ENCODE measurements at regions not wholly inside any gene's neighbourhood (a gene's known extent, or its start where the extent isn't known, plus 50 kb on each side); places are given as distances from the start of the nearest gene placed in this dataset.
A peak's percentile ranks its signal among the peaks of the same experiment; 100 is the strongest.

DNA sequence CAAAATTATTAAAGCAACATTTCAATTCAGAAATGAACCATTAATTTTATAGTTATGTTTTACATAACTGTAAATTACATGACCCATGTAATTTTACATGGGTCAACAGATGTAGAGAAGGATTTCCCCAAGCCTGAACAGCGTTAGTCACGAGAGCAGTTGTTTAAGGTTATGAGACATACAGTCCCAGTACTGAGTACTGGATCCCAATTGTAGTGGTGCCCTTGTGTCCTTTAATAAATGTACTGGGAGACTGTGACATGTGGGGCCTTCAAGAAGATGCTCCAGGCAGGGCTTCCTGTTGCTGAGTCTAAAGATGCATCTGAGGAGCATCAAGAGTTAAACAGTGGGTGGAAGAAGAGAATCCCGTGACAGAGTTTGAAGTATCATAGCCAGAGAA lies 125.5 kb upstream of the ZNF462 start:
- Mint-ChIP-seq H3K27me3 (no peaks in the 10 kb centered on the region), H3K27ac (no peak overlapping the region), H3K4me1 (no peaks in the 10 kb centered on the region), H3K4me3 (no peak overlapping the region), H3K9me3 (peaks cover 7 to 8% of the 10 kb centered on the region in 2 donors)
- DNase-seq, result no peak
- ATAC-seq, result no peak

DNA sequence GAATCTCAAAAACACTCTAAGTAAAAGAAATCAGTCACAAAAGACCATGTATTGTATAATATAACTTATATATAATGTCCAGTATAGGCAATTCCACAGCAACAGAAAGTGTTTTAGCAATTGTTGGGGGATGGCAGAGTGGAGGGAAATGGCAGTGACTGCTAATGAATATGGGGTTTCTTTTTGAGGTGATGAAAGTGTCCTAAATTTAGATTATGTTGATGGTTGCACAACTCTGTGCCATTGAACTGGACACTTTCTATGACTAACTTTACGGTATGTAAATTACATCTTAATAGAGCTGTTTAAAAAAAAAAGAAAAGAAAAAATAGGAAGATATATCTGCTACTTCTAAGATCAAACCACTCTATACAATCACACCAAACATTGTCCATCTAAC lies 124.9 kb upstream of the ZNF462 start:
- Mint-ChIP-seq H3K4me3 (no peak overlapping the region), H3K27me3 (no peaks in the 10 kb centered on the region), H3K4me1 (no peaks in the 10 kb centered on the region), H3K27ac (no peak overlapping the region), H3K9me3 (peaks cover 5 to 8% of the 10 kb centered on the region in 2 donors)
- ATAC-seq (no peak), DNase-seq (no peak)

DNA sequence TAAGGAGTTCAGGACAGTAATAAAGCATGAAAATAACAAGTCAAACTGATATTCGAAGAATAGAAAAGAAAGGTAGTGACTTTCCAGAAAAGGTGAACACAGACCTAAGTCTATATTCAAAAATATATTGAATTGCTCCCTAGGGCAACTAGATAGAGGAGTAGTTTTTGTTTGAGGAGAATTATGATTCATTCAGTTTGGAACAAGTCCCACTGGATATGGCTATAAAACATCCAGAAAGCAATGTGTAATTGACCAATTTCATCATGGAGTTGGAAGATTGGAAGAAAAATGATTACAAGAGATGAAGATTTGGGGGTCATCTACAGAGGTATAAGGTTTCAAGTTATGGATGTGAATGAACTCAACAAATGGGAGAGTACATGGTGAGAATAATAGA lies 117.5 kb upstream of the ZNF462 start:
- no peak for DNase-seq
- H3K9me3 Mint-ChIP-seq, result no peaks in the 10 kb centered on the region
- no peak overlapping the region for H3K4me3 Mint-ChIP-seq
- no peaks in the 10 kb centered on the region for H3K4me1 Mint-ChIP-seq
- no peak for ATAC-seq
- H3K27ac Mint-ChIP-seq, result no peak overlapping the region
- H3K27me3 Mint-ChIP-seq, result no peaks in the 10 kb centered on the region

DNA sequence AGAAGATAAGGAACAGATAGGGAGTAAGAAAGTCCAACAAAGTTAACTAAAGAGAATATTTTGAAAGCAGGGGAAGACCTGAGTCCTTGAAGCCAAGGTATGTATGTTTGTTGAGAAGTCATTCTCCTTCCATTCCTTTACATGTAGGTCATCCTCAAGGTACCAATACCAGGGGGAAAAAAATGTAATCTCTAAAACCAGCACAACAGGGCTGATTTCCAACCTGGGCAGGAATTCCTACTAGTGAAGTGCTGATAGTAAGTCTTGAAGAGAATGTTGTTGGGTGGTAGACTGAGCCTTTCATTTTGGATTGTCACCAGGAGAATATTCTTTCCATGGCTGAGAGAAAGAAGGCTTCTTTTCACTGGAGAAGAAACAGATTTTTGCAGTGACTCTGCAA lies 117.1 kb upstream of the ZNF462 start:
- ATAC-seq, result no peak
- Mint-ChIP-seq H3K27ac (no peak overlapping the region), H3K4me3 (no peak overlapping the region), H3K4me1 (no peaks in the 10 kb centered on the region), H3K9me3 (no peaks in the 10 kb centered on the region), H3K27me3 (no peaks in the 10 kb centered on the region)
- DNase-seq, result no peak

DNA sequence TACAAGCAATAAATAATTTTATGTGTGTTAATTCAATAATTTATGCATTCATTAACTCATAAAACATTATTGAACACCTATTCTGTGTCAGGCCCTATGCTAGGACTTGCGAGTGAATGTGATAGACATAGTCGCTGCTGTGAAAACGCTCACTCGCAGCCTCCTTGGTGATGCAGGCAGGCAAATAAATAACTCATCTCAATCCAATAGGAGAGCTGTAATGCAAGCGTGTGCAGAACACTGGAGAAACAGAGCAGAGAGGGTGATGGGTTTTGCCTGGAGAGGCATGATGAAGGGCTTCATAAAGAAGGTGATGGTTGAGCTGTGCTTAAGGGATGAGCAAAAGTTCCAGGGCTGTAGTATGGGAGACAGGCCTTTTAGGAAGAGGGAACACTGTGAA lies 111.3 kb upstream of the ZNF462 start:
- no peak for DNase-seq
- Mint-ChIP-seq H3K9me3 (peaks cover 5 to 7% of the 10 kb centered on the region in 2 donors), H3K27me3 (no peaks in the 10 kb centered on the region), H3K27ac (no peak overlapping the region), H3K4me1 (peaks cover 9% of the 10 kb centered on the region), H3K4me3 (no peak overlapping the region)
- ATAC-seq, result no peak

DNA sequence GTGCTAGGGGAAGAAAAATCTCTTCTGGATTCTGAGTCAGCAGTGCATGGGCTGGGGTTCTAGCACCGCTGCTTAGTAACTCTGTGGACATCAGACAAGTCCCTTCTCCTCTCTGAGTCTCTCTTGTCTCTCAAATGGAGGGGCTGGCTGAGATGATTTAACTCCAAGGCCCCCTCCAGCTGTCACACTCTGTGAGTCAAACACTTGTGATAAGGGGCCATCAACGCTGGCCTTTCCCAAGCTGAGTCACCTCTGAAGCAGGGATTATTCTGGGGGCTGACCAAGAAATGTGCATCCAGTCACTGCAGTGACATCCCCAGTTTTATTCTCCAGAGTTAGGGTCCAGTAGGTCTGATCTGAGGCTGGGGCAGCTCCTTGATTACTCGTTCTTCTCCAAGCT lies 110.4 kb upstream of the ZNF462 start:
- no peak overlapping the region for H3K27ac Mint-ChIP-seq
- H3K4me3 Mint-ChIP-seq, result no peak overlapping the region

DNA sequence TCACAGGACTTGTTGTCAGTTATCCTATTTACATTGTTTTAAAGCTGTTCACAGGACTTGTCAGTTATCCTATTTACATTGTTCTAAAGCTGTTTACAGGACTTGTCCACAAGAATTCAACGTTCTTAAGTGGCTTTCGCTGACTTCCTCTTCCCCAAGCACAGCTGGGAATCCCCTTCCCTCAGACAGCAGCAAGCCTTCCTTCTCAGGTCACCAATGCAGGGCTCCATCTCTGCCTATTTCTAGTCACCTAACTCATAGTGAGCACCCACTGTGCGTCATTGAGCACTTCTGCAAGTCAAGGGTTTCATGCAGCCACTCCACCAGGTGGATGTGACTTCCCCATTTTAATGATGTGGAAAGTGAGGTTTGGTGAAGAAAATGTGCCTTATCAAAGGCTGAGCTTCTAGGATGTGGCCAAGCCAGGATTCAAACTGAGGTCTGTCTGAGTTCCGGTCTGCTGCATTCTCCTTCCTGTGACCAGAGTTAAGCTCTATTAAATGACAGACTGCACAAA lies 109.8 kb upstream of the ZNF462 start:
- Mint-ChIP-seq H3K27ac (no peak overlapping the region), H3K4me1 (peaks cover 9% of the 10 kb centered on the region)

More for the DNA sequence above, 110.4 kb upstream of the ZNF462 start:
- peaks cover 9% of the 10 kb centered on the region for H3K4me1 Mint-ChIP-seq
- DNase-seq (no peak), ATAC-seq (no peak)
- H3K9me3 Mint-ChIP-seq, result peaks cover 5 to 7% of the 10 kb centered on the region in 2 donors
- no peaks in the 10 kb centered on the region for H3K27me3 Mint-ChIP-seq

DNA sequence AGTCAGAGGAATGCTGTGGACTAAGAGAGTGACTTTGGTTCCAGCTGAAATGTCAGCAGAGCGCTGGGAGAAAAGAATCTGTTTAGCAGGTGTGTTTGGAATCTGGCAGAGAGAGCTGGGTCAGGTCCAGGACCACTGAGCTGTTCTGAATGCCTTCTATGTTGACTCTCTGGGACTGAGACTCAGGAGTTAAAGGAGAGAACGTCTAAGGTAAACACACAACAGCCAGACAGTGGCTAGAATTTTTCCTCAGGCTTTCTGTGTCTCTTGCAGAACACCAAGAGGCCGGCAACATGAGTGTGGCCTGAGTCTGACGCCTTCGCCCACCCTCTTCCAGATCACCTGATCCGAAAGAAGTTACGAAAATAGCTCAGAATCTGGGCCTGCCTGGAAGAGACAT lies 107.2 kb upstream of the ZNF462 start:
- H3K4me1 Mint-ChIP-seq, result peaks cover 9% of the 10 kb centered on the region
- H3K4me3 Mint-ChIP-seq, result no peak overlapping the region
- no peaks in the 10 kb centered on the region for H3K27me3 Mint-ChIP-seq
- DNase-seq (no peak), ATAC-seq (no peak)
- peaks cover 5 to 7% of the 10 kb centered on the region in 2 donors for H3K9me3 Mint-ChIP-seq
- no peak overlapping the region for H3K27ac Mint-ChIP-seq

More for the DNA sequence above, 109.8 kb upstream of the ZNF462 start:
- no peak for DNase-seq
- Mint-ChIP-seq H3K9me3 (peaks cover 5 to 7% of the 10 kb centered on the region in 2 donors), H3K27me3 (no peaks in the 10 kb centered on the region), H3K4me3 (no peak overlapping the region)
- ATAC-seq, result peak; percentile 18

DNA sequence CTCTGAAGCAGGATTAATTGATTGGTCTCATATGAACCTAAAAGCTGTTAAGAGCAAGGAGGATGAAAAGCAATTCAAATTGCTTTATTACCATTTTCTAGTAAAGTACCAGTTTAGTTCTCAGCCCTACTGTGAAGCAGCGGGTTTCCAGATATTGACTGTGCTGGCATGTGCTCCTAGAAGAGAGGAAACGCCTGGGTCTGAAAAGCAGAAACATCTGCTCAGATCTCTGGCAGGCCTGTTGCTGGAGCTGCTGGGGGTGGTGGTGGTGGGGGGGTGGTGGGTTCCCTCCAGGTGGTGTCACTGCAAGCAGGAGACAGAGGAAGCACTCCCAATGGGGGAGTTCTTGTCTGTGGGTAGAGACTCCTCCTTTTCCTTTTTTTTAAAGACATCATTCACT lies 105.5 kb upstream of the ZNF462 start:
- no peak overlapping the region for H3K27ac Mint-ChIP-seq

DNA sequence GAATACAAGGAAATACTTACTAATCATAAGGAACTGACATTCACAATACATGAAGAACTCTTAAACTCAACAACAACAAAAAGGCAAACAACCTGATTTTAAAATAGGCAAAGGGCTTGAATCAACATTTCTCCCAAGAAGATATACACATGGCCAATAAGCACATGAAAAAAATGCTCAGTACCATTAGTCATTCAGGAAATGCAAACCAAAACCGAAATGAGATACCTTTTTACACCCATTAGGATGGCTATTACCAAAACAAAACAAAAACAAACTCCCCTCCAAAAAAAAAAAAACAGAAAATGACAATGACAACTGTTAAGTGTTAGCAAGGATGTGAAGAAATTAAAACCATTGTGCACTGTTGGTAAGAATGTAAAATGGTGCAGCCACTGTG lies 104.1 kb upstream of the ZNF462 start:
- no peaks in the 10 kb centered on the region for H3K27me3 Mint-ChIP-seq
- no peak for DNase-seq
- H3K4me3 Mint-ChIP-seq, result no peak overlapping the region

More for the DNA sequence above, 105.5 kb upstream of the ZNF462 start:
- Mint-ChIP-seq H3K9me3 (no peaks in the 10 kb centered on the region), H3K4me3 (no peak overlapping the region), H3K4me1 (peaks cover 9% of the 10 kb centered on the region), H3K27me3 (no peaks in the 10 kb centered on the region)
- DNase-seq, result no peak
- ATAC-seq, result no peak

DNA sequence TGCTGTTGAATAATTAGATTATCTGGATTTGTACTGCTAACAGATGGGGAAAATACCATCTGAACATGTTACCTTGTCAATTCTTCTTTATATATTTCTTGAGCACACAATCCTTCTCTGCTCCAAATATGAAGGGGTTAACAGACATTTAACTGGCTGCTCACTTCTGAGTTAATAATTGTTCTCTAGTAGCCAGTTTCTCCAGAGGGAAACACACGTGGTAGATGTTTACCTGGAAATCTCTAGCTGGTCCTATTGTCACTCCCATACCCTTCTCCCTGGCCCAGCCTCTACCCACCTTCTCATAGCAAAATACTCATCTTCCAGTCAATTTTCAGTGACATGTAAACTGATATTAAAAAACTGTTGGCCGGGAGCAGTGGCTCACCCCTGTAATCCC lies 101.5 kb upstream of the ZNF462 start:
- Mint-ChIP-seq H3K4me3 (no peak overlapping the region), H3K9me3 (peaks cover 0 to 7% of the 10 kb centered on the region in 2 donors), H3K27ac (no peak overlapping the region), H3K4me1 (no peaks in the 10 kb centered on the region), H3K27me3 (no peaks in the 10 kb centered on the region)
- DNase-seq, result no peak
- no peak for ATAC-seq

More for the DNA sequence above, 104.1 kb upstream of the ZNF462 start:
- Mint-ChIP-seq H3K4me1 (no peaks in the 10 kb centered on the region), H3K9me3 (no peaks in the 10 kb centered on the region), H3K27ac (no peak overlapping the region)
- no peak for ATAC-seq

DNA sequence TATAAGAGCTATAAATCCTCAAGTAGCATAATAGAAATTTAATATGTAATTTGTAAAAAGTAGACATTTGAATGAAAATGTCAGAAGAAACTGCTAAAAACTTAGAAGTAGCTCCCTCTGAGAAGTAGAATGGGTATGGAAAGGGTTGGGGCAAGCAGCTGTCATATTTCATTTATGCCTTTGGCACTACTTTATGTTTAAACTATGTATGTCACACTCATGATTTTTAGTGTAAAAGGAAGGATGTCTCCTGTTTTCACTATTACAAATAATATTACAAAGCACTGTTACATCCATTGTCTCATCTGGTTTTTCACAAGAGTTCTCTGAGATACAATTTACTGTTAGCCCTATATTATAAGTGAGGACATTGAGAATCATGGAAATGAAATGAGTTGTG lies 96.3 kb upstream of the ZNF462 start:
- Mint-ChIP-seq H3K27ac (no peak overlapping the region), H3K27me3 (no peaks in the 10 kb centered on the region), H3K4me1 (no peaks in the 10 kb centered on the region), H3K4me3 (no peak overlapping the region), H3K9me3 (peaks cover 6 to 7% of the 10 kb centered on the region in 2 donors)
- ATAC-seq, result no peak
- DNase-seq, result no peak

DNA sequence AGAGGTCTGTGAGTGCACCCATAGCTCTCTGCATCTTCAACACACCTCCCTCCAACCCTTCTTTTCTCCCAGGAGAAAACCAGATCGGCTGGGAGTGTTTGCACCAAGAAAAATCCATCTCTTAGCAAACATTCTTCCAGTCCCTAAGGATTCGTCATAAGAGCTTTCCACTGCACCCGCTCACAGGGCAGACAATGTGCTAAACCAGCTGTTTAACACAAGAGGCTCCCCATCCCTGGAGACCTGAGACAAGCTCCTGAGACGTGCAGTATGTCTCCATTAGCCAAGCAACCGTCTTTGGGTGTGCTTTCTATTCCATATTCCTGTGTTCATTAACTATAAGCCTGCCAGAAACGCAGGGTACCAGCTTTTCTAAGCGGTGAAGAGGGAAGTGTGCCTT lies 93.6 kb upstream of the ZNF462 start:
- Mint-ChIP-seq H3K9me3 (peaks cover 6 to 7% of the 10 kb centered on the region in 2 donors), H3K4me1 (no peaks in the 10 kb centered on the region)

DNA sequence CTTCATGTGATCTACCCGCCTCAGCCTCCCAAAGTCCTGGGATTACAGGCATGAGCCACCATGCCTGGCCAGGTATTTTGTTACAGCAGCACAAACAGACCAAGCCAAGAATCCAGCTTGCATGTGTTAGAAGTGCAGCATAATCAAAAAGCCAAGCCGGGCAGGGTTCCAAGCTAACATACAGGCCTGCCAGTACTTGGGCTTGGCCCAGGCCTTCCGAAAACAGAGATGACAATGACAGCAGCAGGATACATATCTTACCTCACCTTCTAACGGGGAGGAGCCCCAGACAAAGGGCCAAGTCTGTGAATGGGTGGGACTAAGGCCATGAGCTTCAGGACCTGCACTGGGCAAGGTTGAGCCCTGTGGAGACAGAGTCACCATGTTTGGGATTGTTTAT lies 91.4 kb upstream of the ZNF462 start:
- DNase-seq (no peak), ATAC-seq (no peak)
- no peaks in the 10 kb centered on the region for H3K4me1 Mint-ChIP-seq
- peak overlapping the region in 1 of 2 donors; percentile 54 for H3K27ac Mint-ChIP-seq
- H3K9me3 Mint-ChIP-seq, result peaks cover 0 to 6% of the 10 kb centered on the region in 2 donors
- no peaks in the 10 kb centered on the region for H3K27me3 Mint-ChIP-seq
- no peak overlapping the region for H3K4me3 Mint-ChIP-seq

More for the DNA sequence above, 93.6 kb upstream of the ZNF462 start:
- Mint-ChIP-seq H3K4me3 (no peak overlapping the region), H3K27me3 (no peaks in the 10 kb centered on the region), H3K27ac (no peak overlapping the region)
- DNase-seq (no peak), ATAC-seq (no peak)

DNA sequence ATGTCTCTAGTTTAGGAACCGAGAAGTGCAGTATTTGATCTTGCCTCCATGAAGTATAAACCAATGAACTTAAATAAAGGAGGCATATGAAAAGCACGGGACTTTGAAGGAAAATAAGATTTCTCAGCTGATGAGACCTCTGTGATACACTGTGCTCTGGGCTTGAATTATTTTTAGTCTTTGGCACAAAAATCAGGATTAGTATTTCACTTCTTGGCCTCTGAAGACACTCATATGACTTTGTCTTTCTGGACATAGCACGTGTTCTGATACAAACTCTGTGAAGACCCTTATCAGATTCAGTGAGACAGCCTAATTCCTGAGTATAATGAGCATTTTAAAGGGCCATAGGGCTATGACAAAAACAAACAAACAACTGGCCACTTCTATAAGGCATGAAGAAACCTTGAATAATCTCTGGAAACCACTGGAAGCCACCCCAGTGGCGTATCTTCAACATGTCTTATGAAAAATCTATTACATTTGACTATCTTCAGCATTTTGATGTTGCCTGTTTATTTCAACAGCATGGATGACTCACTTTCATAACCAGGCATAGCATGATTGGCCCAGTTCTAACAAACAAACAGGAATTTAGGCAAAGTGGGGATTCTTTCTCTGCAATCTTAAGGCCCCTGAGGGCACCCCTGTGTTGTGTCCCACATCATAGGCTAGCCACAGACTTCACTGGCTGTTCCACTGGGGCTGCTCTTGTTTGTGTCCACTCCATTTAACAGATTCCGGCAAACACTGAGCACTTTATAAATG lies 90.3 kb upstream of the ZNF462 start:
- no peaks in the 10 kb centered on the region for H3K4me1 Mint-ChIP-seq
- no peaks in the 10 kb centered on the region for H3K27me3 Mint-ChIP-seq
- DNase-seq (no peak), ATAC-seq (no peak)
- no peak overlapping the region for H3K27ac Mint-ChIP-seq
- peaks cover 0 to 10% of the 10 kb centered on the region in 2 donors for H3K9me3 Mint-ChIP-seq
- H3K4me3 Mint-ChIP-seq, result no peak overlapping the region

DNA sequence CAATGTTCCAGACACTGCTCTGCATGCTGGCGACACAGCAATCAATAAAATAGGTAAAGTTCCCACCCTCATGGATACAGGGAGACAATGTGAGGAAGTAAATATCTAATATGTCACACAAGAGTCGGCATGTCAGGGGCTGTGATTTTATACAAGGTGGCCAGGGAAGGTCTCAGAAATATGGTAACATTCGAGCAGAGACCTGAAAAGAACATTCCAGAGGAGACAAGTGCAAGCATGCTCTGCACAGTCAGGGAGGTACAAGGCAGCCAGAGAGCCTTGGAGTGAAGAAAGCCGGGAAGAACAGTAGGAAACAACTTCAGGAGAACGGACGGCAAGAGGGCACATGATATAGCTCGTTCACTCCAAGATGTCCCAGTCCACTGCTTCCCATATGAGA lies 89.2 kb upstream of the ZNF462 start:
- H3K9me3 Mint-ChIP-seq, result peaks cover 0 to 10% of the 10 kb centered on the region in 2 donors
- ATAC-seq (no peak), DNase-seq (no peak)
- H3K27me3 Mint-ChIP-seq, result no peaks in the 10 kb centered on the region
- no peak overlapping the region for H3K4me3 Mint-ChIP-seq
- H3K4me1 Mint-ChIP-seq, result no peaks in the 10 kb centered on the region
- no peak overlapping the region for H3K27ac Mint-ChIP-seq

DNA sequence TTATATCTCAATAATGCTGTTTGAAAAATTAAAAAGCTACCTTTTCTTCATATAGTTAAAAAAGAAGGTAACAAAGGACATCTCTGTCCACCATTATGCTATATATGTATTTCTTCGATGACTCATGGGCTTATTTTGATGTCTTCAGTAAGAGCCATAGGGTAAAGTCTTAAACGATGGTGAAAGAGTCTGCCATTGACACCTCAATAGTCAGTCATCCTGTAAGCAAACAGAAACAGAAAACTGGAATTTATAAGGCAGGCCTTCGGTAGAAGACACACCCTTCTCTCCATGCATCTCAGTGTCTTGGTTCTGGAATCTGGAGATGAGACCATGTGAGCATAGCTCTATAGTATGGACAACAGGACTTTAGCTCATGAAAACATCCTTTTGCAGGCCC lies 87.0 kb upstream of the ZNF462 start:
- Mint-ChIP-seq H3K27me3 (no peaks in the 10 kb centered on the region), H3K27ac (no peak overlapping the region), H3K9me3 (peaks cover 0 to 10% of the 10 kb centered on the region in 2 donors), H3K4me3 (no peak overlapping the region), H3K4me1 (no peaks in the 10 kb centered on the region)
- no peak for DNase-seq
- ATAC-seq, result no peak

Measured in stimulated activated naive CD8-positive, alpha-beta T cell treated with anti-CD3 and anti-CD28 coated beads, Interleukin-15, amount 100 ng/mL, for 72 hours (primary cell).